ENCODE measurements at regions not wholly inside any gene's neighbourhood (a gene's known extent, or its start where the extent isn't known, plus 50 kb on each side); places are given as distances from the start of the nearest gene placed in this dataset.
"Not testable (repeated sequence)": the region's sequence is repeated elsewhere in the genome, so short reads cannot be mapped to it uniquely, and the experiment has no call there.

- no peak for DNase-seq (ENCODE audit: extremely low spot score)
- ChIA-PET POLR2A (no interaction called here), CTCF (no interaction called here)
- no peak for TF ChIP-seq CTCF (IDR thresholded peaks at IDR 0.05; ENCODE audit: control extremely low read depth, extremely low read depth, low read depth, missing control alignments)
These were observed 195.2 kb upstream of the FOXK1 start for GRCh38 chr7:4486907-4487306.

- DNase-seq (ENCODE audit: extremely low spot score); CTCF ChIA-PET; POLR2A ChIA-PET: not testable (repeated sequence)
These were observed 185.2 kb upstream of the FOXK1 start for GRCh38 chr7:4496911-4497310.

DNA sequence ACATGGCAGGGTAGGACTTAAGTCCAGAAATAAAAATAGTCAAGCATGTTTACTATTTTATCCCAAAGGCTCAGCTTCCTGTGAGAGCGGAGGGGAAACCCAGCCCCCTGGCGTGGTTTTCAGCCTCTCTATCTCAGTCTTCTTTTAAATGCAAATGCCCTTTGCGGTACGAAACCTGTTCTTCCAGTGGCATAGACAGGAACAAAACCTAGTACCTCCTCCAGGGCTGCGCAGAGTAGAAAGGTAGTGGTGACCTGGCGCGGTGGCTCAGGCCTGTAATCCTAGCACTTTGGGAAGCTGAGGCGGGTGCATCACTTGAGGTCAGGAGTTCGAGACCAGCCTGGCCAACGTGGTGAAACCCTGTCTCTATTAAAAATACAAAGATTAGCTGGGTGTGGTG is 181.3 kb upstream of the FOXK1 start:
- no peak for DNase-seq (ENCODE audit: extremely low spot score)
- POLR2A ChIA-PET = no interaction called here

DNA sequence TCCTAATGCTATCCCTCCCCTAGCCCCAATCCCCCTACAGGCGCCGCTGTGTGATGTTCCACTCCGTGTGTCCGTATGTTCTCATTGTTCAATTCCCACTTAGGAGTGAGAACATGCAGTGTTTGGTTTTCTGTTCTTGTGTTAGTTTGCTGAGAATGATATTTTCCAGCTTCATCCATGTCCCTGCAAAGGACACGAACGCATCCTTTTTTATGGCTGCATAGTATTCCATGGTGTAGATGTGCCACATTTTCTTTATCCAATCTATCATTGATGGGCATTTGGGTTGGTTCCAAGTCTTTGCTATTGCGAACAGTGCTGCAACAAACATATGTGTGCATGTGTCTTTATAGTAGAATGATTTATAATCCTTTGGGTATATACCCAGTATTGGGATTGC is 174.2 kb upstream of the FOXK1 start:
- CTCF ChIA-PET; POLR2A ChIA-PET; DNase-seq (ENCODE audit: extremely low spot score): not testable (repeated sequence)

More for the DNA sequence above, 181.3 kb upstream of the FOXK1 start:
- CTCF ChIA-PET = no interaction called here
- TF ChIP-seq CTCF (IDR thresholded peaks at IDR 0.05; ENCODE audit: control extremely low read depth, extremely low read depth, low read depth, missing control alignments) = no peak

DNA sequence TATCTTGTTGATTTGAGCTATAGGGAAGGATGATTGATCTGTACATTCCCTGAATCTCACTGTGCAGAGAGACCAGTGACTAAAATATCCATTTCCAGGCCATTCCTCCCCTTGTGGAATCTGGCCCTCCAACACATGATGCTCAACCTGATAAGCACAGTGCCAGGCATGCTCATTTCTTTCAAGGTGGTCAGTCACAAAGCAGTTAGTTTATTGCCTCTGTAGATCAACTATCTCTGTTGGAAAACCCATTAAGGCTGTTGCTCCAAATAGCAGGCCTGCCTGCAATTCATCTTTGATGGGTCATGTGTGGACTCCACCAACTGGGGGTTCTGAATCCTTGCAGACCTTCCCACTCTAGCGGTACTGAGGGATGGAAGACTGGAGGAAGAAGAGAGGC is 168.6 kb upstream of the FOXK1 start:
- no peak for TF ChIP-seq CTCF (IDR thresholded peaks at IDR 0.05; ENCODE audit: control extremely low read depth, extremely low read depth, low read depth, missing control alignments)
- no peak for DNase-seq (ENCODE audit: extremely low spot score)
- CTCF ChIA-PET = no interaction called here
- POLR2A ChIA-PET = no interaction called here

DNA sequence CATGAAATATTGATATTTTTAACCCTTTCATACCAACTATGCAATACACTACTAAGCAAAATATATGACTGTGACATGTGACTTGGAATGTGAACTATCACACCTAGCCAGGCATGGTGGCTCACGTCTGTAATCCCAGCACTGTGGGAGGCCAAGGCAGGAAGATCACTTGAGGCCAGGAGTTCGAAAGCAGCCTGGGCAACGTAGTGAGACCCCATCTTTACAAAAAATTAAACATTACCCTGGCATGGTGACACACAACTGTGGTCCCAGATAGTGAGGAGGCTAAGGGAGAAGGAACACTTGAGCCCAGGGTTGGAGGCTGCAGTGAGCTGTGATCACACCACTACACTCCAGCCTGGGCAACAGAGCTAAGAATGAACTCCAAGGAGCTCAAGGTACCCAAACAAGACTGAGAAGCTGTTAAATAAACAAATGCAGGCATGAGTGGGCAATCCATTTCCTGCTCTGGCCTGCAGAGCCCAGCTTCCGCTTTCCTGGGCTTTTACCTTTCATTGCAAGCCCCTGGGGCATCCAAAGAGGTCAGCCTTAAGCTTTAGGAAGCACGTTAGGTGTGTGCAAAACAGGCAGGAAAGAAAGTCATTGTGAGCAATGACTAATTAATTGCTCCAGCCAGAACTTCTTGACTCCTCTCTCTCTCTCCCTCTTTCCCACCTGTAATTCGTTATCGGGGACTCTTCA is 162.1 kb upstream of the FOXK1 start:
- POLR2A ChIA-PET = no interaction called here
- no peak for DNase-seq (ENCODE audit: extremely low spot score)
- CTCF ChIA-PET = no interaction called here
- TF ChIP-seq CTCF (IDR thresholded peaks at IDR 0.05; ENCODE audit: control extremely low read depth, extremely low read depth, low read depth, missing control alignments) = no peak

DNA sequence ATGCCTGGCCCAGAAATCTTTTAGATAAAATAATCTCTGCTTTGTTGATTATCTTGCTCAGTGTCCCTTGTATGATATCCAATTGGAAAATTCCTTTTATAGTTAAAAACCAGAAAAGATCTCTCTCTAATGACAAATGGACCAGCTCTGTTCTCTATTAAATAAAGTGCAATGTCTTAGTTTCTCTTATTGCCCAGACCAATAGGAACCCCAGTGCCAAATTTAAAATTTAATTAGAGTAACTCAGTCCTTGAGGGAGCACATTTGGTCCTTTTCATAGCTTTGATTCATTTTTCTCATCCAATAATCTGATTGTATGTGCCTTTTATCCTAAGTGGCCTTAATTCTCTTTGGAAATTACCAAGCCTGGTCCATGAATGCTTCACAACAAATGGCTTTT is 158.9 kb upstream of the FOXK1 start:
- TF ChIP-seq CTCF (IDR thresholded peaks at IDR 0.05; ENCODE audit: control extremely low read depth, extremely low read depth, low read depth, missing control alignments) = no peak
- DNase-seq (ENCODE audit: extremely low spot score) = no peak
- CTCF ChIA-PET = no interaction called here
- POLR2A ChIA-PET = no interaction called here

GRCh38 chr7:4523873-4524272 is 158.2 kb upstream of the FOXK1 start:
- ChIA-PET CTCF (no interaction called here), POLR2A (no interaction called here)
- TF ChIP-seq CTCF (IDR thresholded peaks at IDR 0.05; ENCODE audit: control extremely low read depth, extremely low read depth, low read depth, missing control alignments) = no peak
- no peak for DNase-seq (ENCODE audit: extremely low spot score)

Data from GM10248 (cell line).